ENCODE measurements at regions not wholly inside any gene's neighbourhood (a gene's known extent, or its start where the extent isn't known, plus 50 kb on each side); places are given as distances from the start of the nearest gene placed in this dataset.

DNA sequence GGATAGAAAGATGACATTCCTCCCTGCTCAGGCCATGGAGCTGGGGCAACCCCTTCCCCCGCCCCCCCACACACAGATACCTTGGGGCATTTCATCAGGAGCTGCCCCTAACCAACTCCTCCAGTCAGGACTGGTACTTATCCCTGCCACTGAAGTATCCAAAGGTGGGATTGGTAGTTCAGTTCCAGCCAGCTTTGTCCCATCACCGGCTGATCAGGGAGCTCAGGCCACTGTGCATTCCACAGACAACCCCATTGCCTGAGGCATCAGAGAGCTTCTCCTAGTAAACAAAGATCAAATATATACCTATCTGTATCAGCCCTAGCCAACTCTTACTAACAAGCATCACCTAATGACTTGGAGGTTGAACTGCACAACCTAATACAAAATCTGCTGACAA, 218.2 kb upstream of the FMR1 start:
- no peak overlapping the region for H3K27ac Mint-ChIP-seq (ENCODE audit: unreplicated experiment)
- H3K4me3 Mint-ChIP-seq = no peak overlapping the region
- H3K27me3 Mint-ChIP-seq (ENCODE audit: low read depth) = peaks cover 10% of the 10 kb centered on the region

GRCh38 chrX:147699061-147699460, 212.7 kb upstream of the FMR1 start:
- Mint-ChIP-seq H3K4me3 (no peak overlapping the region), H3K27me3 (ENCODE audit: low read depth) (peaks cover 26% of the 10 kb centered on the region), H3K36me3 (ENCODE audit: low read depth) (no peaks in the 10 kb centered on the region), H3K27ac (ENCODE audit: unreplicated experiment) (no peak overlapping the region), H3K4me1 (no peaks in the 10 kb centered on the region), H3K9me3 (peaks cover 17% of the 10 kb centered on the region)
- DNase-seq (ENCODE audit: low read depth, low spot score) = no peak
- TF ChIP-seq, protein P1, sequence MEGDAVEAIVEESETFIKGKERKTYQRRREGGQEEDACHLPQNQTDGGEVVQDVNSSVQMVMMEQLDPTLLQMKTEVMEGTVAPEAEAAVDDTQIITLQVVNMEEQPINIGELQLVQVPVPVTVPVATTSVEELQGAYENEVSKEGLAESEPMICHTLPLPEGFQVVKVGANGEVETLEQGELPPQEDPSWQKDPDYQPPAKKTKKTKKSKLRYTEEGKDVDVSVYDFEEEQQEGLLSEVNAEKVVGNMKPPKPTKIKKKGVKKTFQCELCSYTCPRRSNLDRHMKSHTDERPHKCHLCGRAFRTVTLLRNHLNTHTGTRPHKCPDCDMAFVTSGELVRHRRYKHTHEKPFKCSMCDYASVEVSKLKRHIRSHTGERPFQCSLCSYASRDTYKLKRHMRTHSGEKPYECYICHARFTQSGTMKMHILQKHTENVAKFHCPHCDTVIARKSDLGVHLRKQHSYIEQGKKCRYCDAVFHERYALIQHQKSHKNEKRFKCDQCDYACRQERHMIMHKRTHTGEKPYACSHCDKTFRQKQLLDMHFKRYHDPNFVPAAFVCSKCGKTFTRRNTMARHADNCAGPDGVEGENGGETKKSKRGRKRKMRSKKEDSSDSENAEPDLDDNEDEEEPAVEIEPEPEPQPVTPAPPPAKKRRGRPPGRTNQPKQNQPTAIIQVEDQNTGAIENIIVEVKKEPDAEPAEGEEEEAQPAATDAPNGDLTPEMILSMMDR (conservative IDR thresholded peaks at IDR 0.05) = no peak

More for the DNA sequence above, 218.2 kb upstream of the FMR1 start:
- peaks cover 21% of the 10 kb centered on the region for H3K9me3 Mint-ChIP-seq
- DNase-seq (ENCODE audit: low read depth, low spot score) = no peak
- peaks cover 2% of the 10 kb centered on the region for H3K36me3 Mint-ChIP-seq (ENCODE audit: low read depth)
- no peaks in the 10 kb centered on the region for H3K4me1 Mint-ChIP-seq
- TF ChIP-seq, protein P1 (conservative IDR thresholded peaks at IDR 0.05) = no peak

GRCh38 chrX:147710301-147710700, 201.4 kb upstream of the FMR1 start:
- DNase-seq (ENCODE audit: low read depth, low spot score) = no peak

GRCh38 chrX:147733369-147733768, 178.3 kb upstream of the FMR1 start:
- Mint-ChIP-seq H3K4me3 (no peak overlapping the region), H3K9me3 (peaks cover 6% of the 10 kb centered on the region), H3K27ac (ENCODE audit: unreplicated experiment) (no peak overlapping the region), H3K36me3 (ENCODE audit: low read depth) (no peaks in the 10 kb centered on the region), H3K27me3 (ENCODE audit: low read depth) (no peaks in the 10 kb centered on the region), H3K4me1 (no peaks in the 10 kb centered on the region)
- TF ChIP-seq, protein P1 (conservative IDR thresholded peaks at IDR 0.05) = no peak
- DNase-seq (ENCODE audit: low read depth, low spot score) = no peak

More at GRCh38 chrX:147710301-147710700, 201.4 kb upstream of the FMR1 start:
- no peaks in the 10 kb centered on the region for H3K4me1 Mint-ChIP-seq
- peaks cover 14% of the 10 kb centered on the region for H3K9me3 Mint-ChIP-seq
- H3K27me3 Mint-ChIP-seq (ENCODE audit: low read depth) = peaks cover 2% of the 10 kb centered on the region
- H3K27ac Mint-ChIP-seq (ENCODE audit: unreplicated experiment) = no peak overlapping the region
- H3K36me3 Mint-ChIP-seq (ENCODE audit: low read depth) = no peaks in the 10 kb centered on the region
- no peak overlapping the region for H3K4me3 Mint-ChIP-seq
- TF ChIP-seq, protein P1 (conservative IDR thresholded peaks at IDR 0.05) = no peak

DNA sequence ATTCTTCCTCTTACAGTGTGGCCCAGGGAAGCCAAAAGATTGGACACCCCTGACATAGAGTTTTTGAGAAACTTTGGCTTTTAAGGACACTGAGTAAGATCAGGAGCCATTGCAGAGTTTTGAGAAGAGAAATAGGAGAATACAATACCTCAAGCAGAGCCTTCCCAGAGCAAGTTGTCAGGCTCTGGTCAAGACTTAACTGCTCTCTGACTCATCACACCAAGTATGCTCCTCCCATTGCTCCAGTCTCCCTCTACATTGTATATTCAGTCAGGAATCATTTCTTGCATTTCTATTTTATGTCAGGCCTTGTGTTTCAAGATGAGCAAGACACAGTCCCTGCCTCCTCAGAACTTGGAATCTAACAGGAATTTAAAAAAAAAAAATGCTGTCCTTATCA, 176.4 kb upstream of the FMR1 start:
- no peak for DNase-seq (ENCODE audit: low read depth, low spot score)

More for the DNA sequence above, 176.4 kb upstream of the FMR1 start:
- no peak overlapping the region for H3K4me3 Mint-ChIP-seq
- H3K27me3 Mint-ChIP-seq (ENCODE audit: low read depth) = no peaks in the 10 kb centered on the region
- no peaks in the 10 kb centered on the region for H3K4me1 Mint-ChIP-seq
- no peaks in the 10 kb centered on the region for H3K36me3 Mint-ChIP-seq (ENCODE audit: low read depth)
- TF ChIP-seq, protein P1 (conservative IDR thresholded peaks at IDR 0.05) = no peak
- H3K9me3 Mint-ChIP-seq = peaks cover 3% of the 10 kb centered on the region
- H3K27ac Mint-ChIP-seq (ENCODE audit: unreplicated experiment) = no peak overlapping the region

Measured in neural crest cell (in vitro differentiated cells).